H1 (cell line): ENCODE measurements at regions not wholly inside any gene's neighbourhood (a gene's known extent, or its start where the extent isn't known, plus 50 kb on each side); places are given as distances from the start of the nearest gene placed in this dataset.

ENCODE experiments used
- CTCF ChIA-PET: fragments of 300-600 bp; sonication (Branson Sonifier 250); formaldehyde crosslinking; loops from one replicate; lab custom pipeline; 2021; ENCODE audit not compliant: partially characterized antibody; lab: Charles Lee
- POLR2A ChIA-PET: fragments of 300-600 bp; sonication (Branson Sonifier 250); formaldehyde crosslinking; loops from one replicate; lab custom pipeline; 2021; ENCODE audit warnings: inconsistent platforms; ENCODE audit not compliant: partially characterized antibody; lab: Charles Lee
- DNase-seq, 2 experiments: peaks; one replicate each; pipeline versions ENCODE4 v3.0.0 to v3.0.0-alpha.2; 2010 to 2022; ENCODE audit warnings: low spot score in 2 of 2, low read depth in 1 of 2, mixed read lengths in 1 of 2
- FAIRE-seq: peaks from 2 replicates; lab custom pipeline; 2011; peaks lifted over from hg19 to GRCh38; lab: Jason Lieb, UNC
- H2AFZ ChIP-seq: 2 replicates; pipeline ENCODE4 v1.8.1; 2012; ENCODE audit warnings: low read length, inconsistent platforms
- H2AK5ac ChIP-seq: 2 replicates; pipeline ENCODE4 v1.6.1; 2013; ENCODE audit warnings: low read depth, low read length
- H2BK120ac ChIP-seq: replicated peaks from 2 replicates; pipeline ENCODE3; 2013; ENCODE audit warnings: low read depth, low read length, inconsistent platforms
- H2BK12ac ChIP-seq: 2 replicates; pipeline ENCODE4 v1.6.1; 2013; ENCODE audit warnings: low read depth, low read length
- H2BK15ac ChIP-seq: 2 replicates; pipeline ENCODE4 v1.6.1; 2013; ENCODE audit warnings: low read length
- H2BK20ac ChIP-seq: 2 replicates; pipeline ENCODE4 v1.6.1; 2013; ENCODE audit warnings: low read length
- H2BK5ac ChIP-seq: 2 replicates; pipeline ENCODE4 v1.6.1; 2013; ENCODE audit warnings: low read depth, low read length
- H3K14ac ChIP-seq: 2 replicates; pipeline ENCODE4 v1.6.1; 2013; ENCODE audit warnings: inconsistent platforms; ENCODE audit not compliant: insufficient read length
- H3K18ac ChIP-seq: 2 replicates; pipeline ENCODE4 v1.6.1; 2013; ENCODE audit warnings: low read length; ENCODE audit errors: extremely low read depth
- H3K23ac ChIP-seq: 2 replicates; pipeline ENCODE4 v1.6.1; 2013; ENCODE audit warnings: inconsistent platforms; ENCODE audit not compliant: insufficient read length
- H3K23me2 ChIP-seq: 2 replicates; pipeline ENCODE4 v1.6.1; 2013; ENCODE audit warnings: low read depth, low read length
- H3K27ac ChIP-seq: 2 replicates; pipeline ENCODE4 v1.6.1; 2011; ENCODE audit warnings: low read depth, low read length, inconsistent platforms
- H3K27me3 ChIP-seq, 4 experiments: replicated peaks in 1 of 4; 1 replicate in 1 of 4; 2 replicates in 3 of 4; pipeline versions ENCODE4 v1.6.1 to v1.8.1; 2011 to 2013; ENCODE audit warnings: low read length in 3 of 4, mild to moderate bottlenecking in 3 of 4, inconsistent platforms in 2 of 4, mixed read lengths in 2 of 4, moderate library complexity in 1 of 4; ENCODE audit not compliant: control insufficient read depth in 3 of 4, insufficient read depth in 3 of 4; ENCODE audit errors: extremely low read depth in 1 of 4
- H3K36me3 ChIP-seq, 4 experiments: 2 replicates each; pipeline versions ENCODE4 v1.6.1 to v1.8.1; 2011 to 2013; ENCODE audit warnings: mild to moderate bottlenecking in 4 of 4, low read length in 3 of 4, moderate library complexity in 2 of 4, control low read depth in 1 of 4, inconsistent platforms in 1 of 4; ENCODE audit not compliant: insufficient read depth in 4 of 4, control insufficient read depth in 2 of 4
- H3K4ac ChIP-seq: replicated peaks from 2 replicates; pipeline ENCODE3; 2013; ENCODE audit warnings: low read length, low read depth, mixed read lengths, inconsistent platforms; ENCODE audit not compliant: insufficient read length
- H3K4me1 ChIP-seq, 4 experiments: replicated peaks in 1 of 4; 1 replicate in 1 of 4; 2 replicates in 3 of 4; pipeline versions ENCODE4 v1.6.1 to v1.8.1; 2011 to 2013; ENCODE audit warnings: low read length in 3 of 4, inconsistent platforms in 2 of 4, mixed read lengths in 1 of 4; ENCODE audit not compliant: insufficient read depth in 4 of 4, control insufficient read depth in 3 of 4
- H3K4me2 ChIP-seq, 2 experiments: 2 replicates each; pipeline versions ENCODE4 v1.6.1 to v1.8.1; 2011 to 2013; ENCODE audit warnings: low read depth in 2 of 2, low read length in 2 of 2, control low read depth in 1 of 2, inconsistent platforms in 1 of 2, mild to moderate bottlenecking in 1 of 2; ENCODE audit not compliant: insufficient read depth in 1 of 2
- H3K4me3 ChIP-seq, 4 experiments: fragments of 200-600, 300-600 bp in 1 of 4; sonication (generic), shearing (Covaris generic), sonication (Bioruptor Twin) in 1 of 4; 2 replicates each; pipeline versions ENCODE4 v1.5.1 to v1.8.1; 2011 to 2016; ENCODE audit warnings: low read length in 4 of 4, low read depth in 3 of 4, control low read depth in 2 of 4, inconsistent platforms in 2 of 4, mild to moderate bottlenecking in 2 of 4, mixed read lengths in 1 of 4, moderate library complexity in 1 of 4; ENCODE audit not compliant: insufficient read depth in 2 of 4; ENCODE audit errors: extremely low read depth in 1 of 4
- H3K56ac ChIP-seq: replicated peaks from 2 replicates; pipeline ENCODE3; 2013; ENCODE audit warnings: low read depth, mild to moderate bottlenecking, mixed read lengths, low read length, inconsistent platforms; ENCODE audit not compliant: insufficient read length
- H3K79me1 ChIP-seq: 2 replicates; pipeline ENCODE4 v1.6.1; 2013; ENCODE audit warnings: low read depth, low read length, control low read depth
- H3K79me2 ChIP-seq, 2 experiments: 2 replicates each; pipeline versions ENCODE4 v1.6.1 to v1.8.1; 2012 to 2013; ENCODE audit warnings: low read length in 2 of 2, mild to moderate bottlenecking in 2 of 2, inconsistent platforms in 1 of 2; ENCODE audit not compliant: insufficient read depth in 2 of 2, control insufficient read depth in 1 of 2
- H3K9ac ChIP-seq, 4 experiments: replicated peaks in 1 of 4; 1 replicate in 1 of 4; 2 replicates in 3 of 4; pipeline versions ENCODE4 v1.6.1 to v1.8.1; 2011 to 2013; ENCODE audit warnings: low read depth in 3 of 4, low read length in 3 of 4, control low read depth in 2 of 4, mild to moderate bottlenecking in 2 of 4, moderate library complexity in 2 of 4, inconsistent platforms in 1 of 4; ENCODE audit errors: extremely low read depth in 1 of 4
- H3K9me3 ChIP-seq, 2 experiments: 2 replicates each; pipeline versions ENCODE4 v1.6.1 to v1.8.1; 2012 to 2013; ENCODE audit warnings: mild to moderate bottlenecking in 2 of 2, moderate library complexity in 2 of 2, control low read depth in 1 of 2, inconsistent platforms in 1 of 2, low read depth in 1 of 2, low read length in 1 of 2, mixed read lengths in 1 of 2; ENCODE audit not compliant: insufficient read depth in 2 of 2
- H4K20me1 ChIP-seq, 2 experiments: replicated peaks in 1 of 2; 2 replicates each; pipeline versions ENCODE3 to v1.8.1; 2011 to 2013; ENCODE audit warnings: inconsistent platforms in 2 of 2, low read length in 2 of 2, mild to moderate bottlenecking in 1 of 2; ENCODE audit not compliant: insufficient read depth in 2 of 2, control insufficient read depth in 1 of 2
- H4K5ac ChIP-seq: 2 replicates; pipeline ENCODE4 v1.6.1; 2013; ENCODE audit warnings: low read length, low read depth, mixed read lengths, inconsistent platforms; ENCODE audit not compliant: insufficient read length
- H4K8ac ChIP-seq: 2 replicates; pipeline ENCODE4 v1.8.0; 2013; ENCODE audit warnings: mild to moderate bottlenecking, moderate library complexity, low read length, inconsistent platforms; ENCODE audit not compliant: insufficient read depth; ENCODE audit errors: extremely low read depth
- H4K91ac ChIP-seq: replicated peaks from 2 replicates; pipeline ENCODE3; 2013; ENCODE audit warnings: low read length, mixed read lengths, inconsistent platforms; ENCODE audit not compliant: insufficient read length
- ASH2L ChIP-seq: fragments of 200-600, 300-600 bp; sonication (generic); IDR thresholded peaks from one replicate; pipeline ENCODE4 v1.7.1; 2017; ENCODE audit warnings: low read length
- ATF2 ChIP-seq: IDR thresholded peaks from 2 replicates; pipeline ENCODE4 v1.6.1; 2012; ENCODE audit warnings: low read length, inconsistent platforms
- BCL11A ChIP-seq, 2 experiments: IDR thresholded peaks; one replicate each; pipeline ENCODE4 v1.6.1; 2011; ENCODE audit warnings: low read depth in 2 of 2, low read length in 2 of 2, mild to moderate bottlenecking in 2 of 2
- CREB1 ChIP-seq: IDR thresholded peaks from 2 replicates; pipeline ENCODE4 v1.6.1; 2012; ENCODE audit warnings: inconsistent platforms
- CTBP2 ChIP-seq: IDR thresholded peaks from 2 replicates; pipeline ENCODE4 v1.7.0; 2011; ENCODE audit warnings: borderline replicate concordance, mild to moderate bottlenecking, moderate library complexity, mixed read lengths, low read length; ENCODE audit not compliant: insufficient read depth, insufficient read length
- EP300 ChIP-seq, 2 experiments: IDR thresholded peaks; 1 replicate in 1 of 2; 2 replicates in 1 of 2; pipeline ENCODE4 v1.6.1; 2011 to 2012; ENCODE audit warnings: low read depth in 2 of 2, low read length in 2 of 2, mild to moderate bottlenecking in 2 of 2, borderline replicate concordance in 1 of 2, inconsistent platforms in 1 of 2, moderate library complexity in 1 of 2
- HDAC2 ChIP-seq, 2 experiments: fragments of 300-600 bp in 1 of 2; sonication (generic) in 1 of 2; IDR thresholded peaks; 2 replicates each; pipeline ENCODE4 v1.6.1; 2011 to 2012; ENCODE audit warnings: low read depth in 2 of 2, low read length in 2 of 2, mild to moderate bottlenecking in 2 of 2, moderate library complexity in 2 of 2, borderline replicate concordance in 1 of 2, inconsistent platforms in 1 of 2
- KDM5A ChIP-seq: fragments of 200-600 bp; IDR thresholded peaks from 2 replicates; pipeline ENCODE4 v1.7.1; 2012; ENCODE audit warnings: mild to moderate bottlenecking, low read length, inconsistent platforms, mixed read lengths
- RBBP5 ChIP-seq: IDR thresholded peaks from 2 replicates; pipeline ENCODE4 v1.7.1; 2012; ENCODE audit warnings: low read depth, mild to moderate bottlenecking, inconsistent platforms, low read length, moderate library complexity, borderline replicate concordance
- RXRA ChIP-seq: IDR thresholded peaks from 2 replicates; pipeline ENCODE4 v1.6.1; 2011; ENCODE audit warnings: low read depth, mild to moderate bottlenecking, low read length, moderate library complexity; ENCODE audit not compliant: insufficient read depth
- TEAD4 ChIP-seq: IDR thresholded peaks from 2 replicates; pipeline ENCODE4 v1.6.1; 2012; ENCODE audit warnings: low read depth, low read length, inconsistent platforms, mixed read lengths
- USF2 ChIP-seq: IDR thresholded peaks from 2 replicates; pipeline ENCODE4 v1.6.1; 2011; ENCODE audit warnings: low read length, improper control_type of control experiment
- WGBS, 2 experiments: shearing (Covaris generic) in 1 of 2; methylation state at CpG; one replicate each; pipeline versions ENCODE4 v1.1.6 to v1.1.7; 2013 to 2015; ENCODE audit warnings: low lambda C conversion rate in 2 of 2, mixed read lengths in 2 of 2, inconsistent platforms in 1 of 2, low coverage in 1 of 2, missing lambda C conversion rate in 1 of 2; ENCODE audit not compliant: insufficient replicate concordance in 2 of 2, insufficient coverage in 1 of 2, insufficient read length in 1 of 2; ENCODE audit errors: extremely low coverage in 1 of 2, missing lambda C conversion rate in 1 of 2; 5-methylcytosine and 5-hydroxymethylcytosine counted together

GRCh38 chr14:44142006-44142405, 365.1 kb downstream of the FSCB start:
- no peak for FAIRE-seq
- H2AK5ac ChIP-seq: no peak overlapping the region
- ChIA-PET CTCF (no interaction called here), POLR2A (no interaction called here)
- H2BK120ac ChIP-seq: no peak overlapping the region
- H3K9ac ChIP-seq: no peak overlapping the region
- no peaks in the 10 kb centered on the region for H3K27me3 ChIP-seq
- no peaks in the 10 kb centered on the region for H3K4me1 ChIP-seq
- no peak overlapping the region for H2AFZ ChIP-seq
- no peak overlapping the region for H3K14ac ChIP-seq
- 95% methylated on average over 1 of the region's 1 CpG; no CpG with 5 or more reads in 1 of the 2 experiments for WGBS, 2 experiments
- no peaks in the 10 kb centered on the region for H3K79me2 ChIP-seq
- H3K9me3 ChIP-seq: no peaks in the 10 kb centered on the region
- no peak overlapping the region for H2BK12ac ChIP-seq
- no peak overlapping the region for H2BK5ac ChIP-seq
- H3K18ac ChIP-seq: no peak overlapping the region
- no peak overlapping the region for H4K5ac ChIP-seq
- H2BK20ac ChIP-seq: no peak overlapping the region
- H2BK15ac ChIP-seq: no peak overlapping the region
- no peak overlapping the region for H3K23ac ChIP-seq
- no peaks in the 10 kb centered on the region for H4K20me1 ChIP-seq
- H3K36me3 ChIP-seq: no peaks in the 10 kb centered on the region
- H4K8ac ChIP-seq: no peak overlapping the region
- no peak overlapping the region for H3K4me3 ChIP-seq
- no peak for DNase-seq
- no peak overlapping the region for H3K4ac ChIP-seq
- no peak overlapping the region for H3K4me2 ChIP-seq
- H3K23me2 ChIP-seq: no peaks in the 10 kb centered on the region
- H3K79me1 ChIP-seq: no peaks in the 10 kb centered on the region
- H4K91ac ChIP-seq: no peak overlapping the region
- H3K56ac ChIP-seq: no peak overlapping the region
- no peak overlapping the region for H3K27ac ChIP-seq
- TF ChIP-seq RBBP5: no peak
- TF ChIP-seq USF2: no peak
- no peak for TF ChIP-seq EP300 (IDR thresholded peaks at IDR 0.05; ENCODE audit: borderline replicate concordance in 1 of 2, low read depth in 2 of 2, low read length in 2 of 2)
- no peak for TF ChIP-seq CREB1
- TF ChIP-seq KDM5A: no peak
- no peak for TF ChIP-seq TEAD4
- TF ChIP-seq ATF2: no peak
- TF ChIP-seq CTBP2: no peak
- no peak for TF ChIP-seq RXRA
- no peak for TF ChIP-seq ASH2L
- TF ChIP-seq HDAC2 (IDR thresholded peaks at IDR 0.05; ENCODE audit: borderline replicate concordance in 1 of 2, low read depth in 2 of 2, low read length in 2 of 2): no peak
- TF ChIP-seq BCL11A (IDR thresholded peaks at IDR 0.05; ENCODE audit: low read depth in 2 of 2, low read length in 2 of 2): no peak
